Suppressor macrophage (primary cell): ENCODE measurements at regions not wholly inside any gene's neighbourhood (a gene's known extent, or its start where the extent isn't known, plus 50 kb on each side); places are given as distances from the start of the nearest gene placed in this dataset.

ENCODE experiments used
- DNase-seq, 4 experiments: peaks; one replicate each; pipeline ENCODE4 v3.0.0-alpha.2; 2020 to 2022

DNA sequence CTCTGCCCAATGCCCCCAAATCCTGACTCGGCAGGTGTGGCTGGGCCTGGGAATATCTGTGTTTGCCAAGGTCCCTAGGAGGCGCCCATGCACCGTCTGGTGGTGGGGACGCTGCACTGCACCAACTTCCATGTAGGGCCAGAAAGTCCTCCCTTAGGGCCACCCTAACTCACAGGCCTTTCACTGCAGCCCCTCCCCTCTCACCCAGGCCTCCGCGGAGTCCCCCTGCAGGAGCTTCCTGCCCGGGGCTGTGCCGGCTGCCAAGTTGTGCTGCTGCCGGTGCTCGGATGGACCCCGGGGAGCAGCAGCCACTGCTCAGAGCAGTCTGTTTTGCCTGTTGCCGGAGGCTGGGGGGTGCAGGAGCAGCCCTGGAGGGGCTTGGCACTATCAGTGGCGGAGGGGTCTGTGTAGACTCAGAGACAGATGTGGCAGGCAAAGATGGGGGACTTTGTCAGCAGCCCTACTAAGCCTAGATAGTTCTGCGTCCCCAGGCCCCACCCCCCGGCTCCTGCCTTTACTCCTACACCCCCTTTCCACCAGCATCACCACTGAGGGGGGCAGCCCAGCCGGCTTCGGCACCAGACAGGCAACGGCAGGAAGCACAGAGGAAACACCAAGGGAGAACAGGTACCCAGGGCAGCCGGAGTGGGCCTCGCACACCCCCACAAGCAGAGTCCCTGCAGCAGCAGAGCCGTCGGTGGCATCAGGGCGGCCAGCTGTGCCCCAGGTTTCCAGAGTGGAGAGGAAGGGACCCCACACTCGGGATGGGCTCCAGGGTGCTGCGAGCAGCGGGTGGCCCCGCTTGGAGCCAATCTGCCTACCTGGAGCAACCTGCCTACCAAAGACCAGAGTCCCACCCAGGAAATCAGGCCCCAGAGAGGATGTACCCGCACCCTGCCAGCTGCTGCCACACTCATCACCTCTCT lies 124.3 kb downstream of the TRIM29 start:
- DNase-seq, result peak; percentile 25 to 58 (median 41)

DNA sequence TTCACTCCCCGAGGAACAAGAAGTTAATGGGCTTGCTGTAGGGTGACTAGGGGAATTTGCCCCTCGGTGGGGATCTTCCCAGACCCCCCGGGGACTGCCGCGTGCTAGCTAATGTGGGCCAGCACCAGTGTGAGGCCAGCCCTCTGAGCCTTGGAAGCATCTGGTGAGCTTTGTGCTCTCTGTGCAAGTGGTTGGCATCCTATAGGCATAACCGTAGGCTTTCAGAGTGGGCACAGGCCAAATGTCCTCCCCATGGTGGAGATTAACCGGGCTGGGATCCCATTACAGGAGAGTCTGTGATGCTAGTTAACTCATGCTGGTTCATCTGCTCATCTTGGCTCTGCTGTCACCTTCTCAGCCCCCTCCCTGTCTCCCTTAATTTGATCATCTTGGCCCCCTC lies 125.7 kb downstream of the TRIM29 start:
- DNase-seq, result no peak

DNA sequence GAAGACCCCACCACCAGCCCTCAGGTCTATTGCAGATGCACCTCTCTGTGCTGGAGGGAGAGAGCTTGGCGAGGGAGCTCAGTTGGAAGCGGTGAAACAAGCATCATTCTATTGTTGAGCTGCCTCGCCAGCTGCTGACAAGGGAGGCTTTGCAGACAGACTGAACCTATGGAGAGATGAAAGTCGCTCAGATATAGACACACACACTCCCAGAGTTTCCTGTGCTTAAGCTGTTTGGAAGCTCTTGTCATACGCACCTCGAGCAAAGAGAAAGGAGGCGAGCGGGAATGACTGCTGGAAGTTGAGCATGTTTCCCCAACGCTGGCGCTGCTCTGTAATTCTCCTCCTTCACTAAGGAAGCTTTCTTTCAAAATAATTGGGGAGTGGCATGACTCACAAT lies 126.1 kb downstream of the TRIM29 start:
- DNase-seq, result no peak

DNA sequence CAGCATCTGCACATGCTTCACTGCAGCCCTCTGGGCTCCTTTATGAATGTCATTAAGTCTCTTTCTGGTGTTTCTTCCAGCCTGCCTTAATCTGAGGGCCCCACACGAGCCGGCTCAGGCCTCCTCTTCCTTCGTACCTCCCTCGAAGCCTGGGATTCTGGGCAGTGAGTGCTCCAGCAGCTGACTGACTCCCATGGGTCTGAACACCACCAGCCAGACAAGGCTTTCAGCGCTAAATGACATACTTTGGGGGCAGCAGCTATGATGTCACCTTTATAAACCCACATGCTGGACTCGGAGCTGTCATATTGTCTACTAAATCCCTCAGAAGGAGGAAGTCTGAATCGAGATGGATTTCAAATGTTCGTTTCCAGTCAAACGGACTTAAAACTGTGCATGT lies 127.1 kb downstream of the TRIM29 start:
- no peak for DNase-seq

DNA sequence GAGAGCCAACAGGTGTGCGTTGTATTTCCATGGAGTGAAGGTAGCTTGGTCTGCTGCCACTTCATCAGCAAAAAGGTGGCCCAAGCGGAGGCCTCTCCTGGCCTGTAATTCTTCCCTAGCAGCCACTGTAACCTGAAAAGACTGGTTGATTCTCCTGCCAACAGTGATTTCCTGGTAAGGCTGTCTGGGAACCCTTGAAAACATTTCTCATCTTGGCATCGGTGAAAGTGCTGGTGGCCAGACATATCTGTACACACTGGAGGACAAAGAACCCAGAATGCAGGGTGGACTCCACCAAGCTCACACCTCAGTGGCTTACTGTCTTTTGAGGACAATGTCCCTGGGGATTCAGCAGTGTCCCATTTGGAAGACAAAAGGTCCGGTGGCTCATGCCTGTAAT lies 128.0 kb downstream of the TRIM29 start:
- no peak for DNase-seq

DNA sequence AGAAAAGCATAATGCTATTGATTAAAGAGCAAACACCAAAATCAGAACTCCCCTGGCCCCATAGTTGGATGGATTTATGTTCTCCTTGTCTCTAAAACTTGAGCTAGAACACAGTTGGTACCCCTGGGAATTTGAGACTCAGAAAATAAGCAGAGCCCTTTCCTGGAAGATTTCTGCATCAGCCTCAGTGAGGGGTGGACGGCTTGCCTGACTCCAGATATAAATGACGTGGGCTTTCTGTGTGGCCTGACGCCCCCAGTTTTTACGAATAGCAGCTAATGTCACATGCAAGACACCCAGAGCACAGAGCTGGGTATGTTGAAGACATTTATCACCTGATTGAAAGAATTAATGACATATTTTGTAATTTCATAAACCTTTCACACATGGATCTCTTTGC lies 130.8 kb downstream of the TRIM29 start:
- no peak for DNase-seq

DNA sequence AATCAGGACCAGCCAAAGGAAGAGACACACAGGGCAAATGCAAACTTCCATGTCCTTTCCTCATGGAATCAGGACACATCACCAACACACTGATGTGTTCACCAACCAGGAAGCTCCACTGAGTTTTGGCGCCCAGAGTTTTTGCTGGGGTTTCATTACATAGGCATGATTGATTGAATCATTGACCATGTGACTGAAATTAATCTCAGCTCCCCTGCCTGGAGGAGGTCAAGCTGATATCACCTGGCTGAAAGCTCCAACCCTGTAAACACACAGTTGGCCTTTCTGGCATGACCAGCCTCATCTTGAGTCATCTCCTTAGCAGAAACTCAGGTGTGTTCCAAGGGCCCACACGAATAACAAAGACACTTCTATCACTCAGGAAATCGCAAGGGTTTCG lies 133.2 kb downstream of the TRIM29 start:
- no peak for DNase-seq

DNA sequence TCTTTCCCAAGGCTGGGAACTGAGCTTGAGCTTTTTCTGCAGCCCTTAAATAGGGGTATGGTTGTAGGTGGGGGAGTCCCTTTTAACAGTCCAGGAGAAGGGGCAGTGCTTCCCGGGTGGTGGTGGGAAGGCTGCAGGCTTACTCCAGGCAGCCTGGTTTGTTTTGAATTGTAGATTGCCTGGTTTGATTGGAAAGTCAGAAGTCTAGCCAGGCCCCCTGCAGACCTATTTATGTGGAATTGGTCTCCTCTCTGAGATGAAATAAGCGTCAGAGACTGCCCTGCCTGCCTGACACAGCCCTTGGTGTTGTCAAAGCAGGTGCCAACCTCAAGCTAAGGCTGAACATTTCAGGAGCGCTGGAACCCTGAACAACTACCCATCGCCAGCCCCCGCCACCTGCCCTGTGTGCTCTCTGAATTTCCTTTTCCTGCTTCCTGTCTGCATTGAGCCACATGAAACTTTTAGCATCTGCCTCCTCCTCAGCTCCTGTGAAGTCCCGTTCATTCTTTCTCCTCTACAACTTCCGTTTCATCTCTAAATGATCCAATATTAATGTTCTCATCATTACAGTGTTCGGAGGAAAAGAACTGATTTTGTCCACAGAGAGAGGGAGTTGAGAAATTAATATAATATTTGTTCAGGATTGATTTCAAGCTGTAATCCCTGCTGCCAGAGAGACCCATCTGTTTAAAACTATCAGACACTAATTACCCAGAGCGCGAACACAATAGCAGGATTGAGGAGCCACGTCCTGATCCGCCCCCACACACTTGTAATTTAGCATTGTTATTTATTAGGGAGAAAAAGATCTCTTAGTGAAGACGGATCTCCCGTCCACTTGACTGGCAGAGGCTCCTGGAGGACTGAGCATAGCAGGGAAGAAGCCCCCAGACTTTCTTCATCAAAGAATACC lies 136.5 kb downstream of the TRIM29 start:
- DNase-seq, result no peak

DNA sequence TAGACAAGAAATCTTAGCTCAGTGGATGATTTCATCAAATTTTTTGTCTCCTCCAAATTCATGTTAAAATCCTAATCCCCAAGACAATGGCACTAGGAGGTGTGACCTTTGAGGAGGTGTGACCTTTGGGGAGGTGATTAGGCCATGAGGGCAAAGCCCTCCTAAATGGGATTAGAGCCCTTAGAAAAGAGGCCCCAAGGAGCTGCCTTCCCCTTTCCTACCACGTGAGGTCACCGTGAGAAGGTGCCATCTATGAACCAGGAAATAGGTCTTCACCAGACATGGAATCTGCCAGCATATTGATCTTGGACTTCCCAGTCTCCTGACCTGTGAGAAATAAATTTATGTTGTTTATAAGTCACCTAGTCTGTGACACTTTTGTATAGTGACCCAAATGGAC lies 138.7 kb downstream of the TRIM29 start:
- DNase-seq, result peak in 1 of 4 experiments; percentile 2

DNA sequence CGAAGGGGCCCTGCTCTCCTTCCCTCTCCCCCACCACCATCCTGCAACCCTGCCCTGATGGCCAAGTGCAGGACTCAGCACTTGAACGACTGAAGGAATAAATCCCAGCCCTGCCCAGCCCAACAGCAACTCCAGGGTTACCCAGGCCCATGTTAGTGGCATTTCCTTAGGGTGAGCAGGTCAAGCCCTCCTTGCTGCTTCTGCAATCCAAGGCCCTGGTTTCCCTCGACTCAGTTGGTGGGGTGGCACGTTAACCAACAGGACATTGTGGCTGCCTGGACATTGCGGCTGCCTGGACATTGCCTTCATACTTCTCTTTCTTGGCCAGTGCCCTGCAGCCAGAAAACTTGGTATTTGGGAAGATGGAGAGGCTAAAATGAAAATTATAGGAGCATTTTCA lies 141.4 kb downstream of the TRIM29 start:
- DNase-seq, result no peak

DNA sequence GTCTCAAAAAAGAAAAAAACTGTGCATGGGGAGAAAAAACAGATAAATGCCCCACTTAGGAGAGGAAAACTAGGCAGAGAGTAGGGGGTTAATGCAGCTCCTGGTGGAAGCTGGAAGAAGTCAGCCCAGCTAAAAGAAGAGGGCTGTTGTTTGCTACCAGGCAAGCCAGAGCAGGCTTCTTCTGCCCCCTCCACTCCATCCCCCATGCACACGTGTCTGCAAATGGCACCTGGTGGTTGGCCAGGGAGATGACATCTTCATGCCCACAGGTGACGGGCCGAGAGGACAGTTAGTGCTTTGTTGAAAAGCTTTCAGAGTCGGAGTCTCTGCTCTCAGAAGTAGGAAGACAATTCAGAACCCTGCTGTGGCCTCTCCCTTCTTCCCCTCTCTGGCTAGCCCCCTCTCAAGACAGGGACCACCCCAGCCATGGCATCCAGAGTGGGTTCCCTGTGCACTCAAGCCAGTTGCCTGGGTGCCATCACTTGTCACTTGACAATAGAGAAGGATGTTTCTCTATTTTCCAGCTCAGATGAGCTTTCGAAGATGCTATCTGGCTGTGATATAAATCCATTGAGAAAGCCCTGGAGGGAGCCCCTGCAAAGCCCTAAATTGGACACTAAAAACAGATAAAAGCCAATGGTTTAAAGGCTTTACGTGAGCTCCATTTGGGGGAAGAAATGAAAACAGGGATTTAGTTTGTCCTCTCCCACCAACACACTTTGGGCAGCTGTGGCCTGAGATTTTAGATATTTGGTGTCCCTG lies 142.0 kb downstream of the TRIM29 start:
- DNase-seq, result no peak

DNA sequence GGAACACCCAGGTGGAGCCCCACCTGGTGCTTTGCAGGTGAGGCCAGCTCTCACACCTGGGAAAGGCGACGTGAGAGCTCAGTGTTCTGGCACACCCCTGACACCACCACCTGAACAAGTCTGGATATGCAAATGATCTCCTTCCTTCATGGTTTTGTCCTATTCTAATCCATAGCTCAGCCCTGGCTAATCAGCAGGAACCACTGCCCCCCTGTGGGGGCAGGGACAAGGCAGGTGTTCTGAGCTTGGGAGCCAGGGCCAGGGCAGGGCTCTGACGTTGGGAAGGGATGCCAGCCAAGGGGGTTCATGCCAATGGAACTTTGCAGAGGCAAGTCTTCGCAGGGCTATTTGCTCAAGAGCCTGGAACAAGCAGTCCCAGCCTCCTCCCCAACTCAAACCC lies 144.2 kb downstream of the TRIM29 start:
- DNase-seq, result no peak

DNA sequence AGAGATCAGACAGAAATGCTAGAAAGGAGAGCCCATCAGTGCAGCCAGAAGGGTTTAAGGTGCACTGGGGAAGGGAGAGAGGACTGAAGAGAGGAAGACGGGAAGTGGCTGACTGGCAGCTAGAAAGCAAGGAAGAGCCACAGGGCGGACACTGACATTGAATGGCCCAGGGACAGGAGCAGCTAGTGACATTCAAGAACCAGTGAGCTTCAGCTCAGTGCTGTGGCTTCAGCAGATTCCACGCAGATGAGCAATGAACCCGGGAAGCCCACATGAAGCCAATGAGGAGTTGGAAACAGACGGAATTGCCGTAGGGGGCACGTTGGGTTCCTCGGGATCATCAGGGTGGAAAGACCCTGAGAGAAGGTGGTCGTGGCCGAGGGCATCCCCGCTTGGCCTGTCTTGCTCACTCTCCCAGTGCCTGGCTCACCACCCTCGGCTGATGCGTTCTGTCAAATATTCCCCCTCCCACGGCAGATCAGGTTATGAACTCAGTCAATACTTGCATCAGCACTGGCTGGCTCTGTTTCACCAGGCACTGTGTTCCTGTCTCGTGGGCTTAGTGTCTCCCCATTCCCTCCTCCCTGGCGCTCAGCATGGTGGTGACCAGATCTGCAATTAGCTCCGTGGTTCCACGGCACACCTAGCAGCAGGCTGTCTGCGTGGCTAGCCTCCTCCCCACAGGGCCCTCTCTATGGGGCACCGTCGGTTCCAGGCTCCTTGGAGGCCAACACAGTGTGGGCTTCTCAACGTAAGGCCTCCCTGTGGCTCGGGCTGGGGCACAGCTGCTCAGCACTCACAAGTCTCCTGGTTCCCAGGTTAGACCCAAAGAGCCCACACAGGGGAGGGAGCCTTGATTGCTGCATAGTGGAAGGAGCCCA lies 145.5 kb downstream of the TRIM29 start:
- no peak for DNase-seq

DNA sequence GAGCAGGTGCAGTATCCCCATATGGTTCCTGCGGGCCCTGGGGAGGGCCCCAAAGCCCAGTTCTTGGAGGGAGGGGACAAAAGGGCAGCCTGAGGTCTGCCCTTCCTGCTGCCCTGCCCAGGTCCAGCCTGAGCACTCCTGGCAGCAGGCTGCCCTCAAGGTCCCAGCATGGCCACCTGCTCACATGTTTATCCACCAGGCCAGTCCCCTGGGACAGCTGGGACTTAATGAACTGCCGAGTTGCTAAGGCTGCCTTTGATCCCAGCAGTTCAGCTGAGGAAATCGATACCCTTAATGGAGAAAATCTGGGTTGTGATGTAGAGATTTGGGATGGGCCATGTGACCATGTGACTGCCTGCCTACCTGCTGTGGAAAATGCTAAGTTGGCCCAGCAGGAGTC lies 146.2 kb downstream of the TRIM29 start:
- DNase-seq, result no peak

DNA sequence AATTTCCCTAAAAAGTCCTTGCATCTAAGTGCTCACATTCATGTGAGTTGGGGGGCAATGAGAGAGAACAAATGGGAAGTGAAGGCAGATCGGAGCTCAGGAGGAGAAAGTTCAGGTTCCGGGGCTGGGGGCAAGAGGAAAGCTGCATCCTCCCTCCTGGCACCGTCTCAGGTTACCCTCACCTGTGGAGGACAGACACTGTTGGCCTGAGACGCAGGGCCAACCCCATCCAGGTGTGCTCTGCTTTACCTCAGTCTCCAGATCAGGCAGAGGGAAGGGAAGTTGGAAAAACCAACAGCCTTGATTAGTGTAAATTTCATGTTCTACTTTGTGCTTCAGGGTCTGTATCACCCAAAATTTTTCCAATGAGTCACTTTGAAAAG lies 146.9 kb downstream of the TRIM29 start:
- no peak for DNase-seq

DNA sequence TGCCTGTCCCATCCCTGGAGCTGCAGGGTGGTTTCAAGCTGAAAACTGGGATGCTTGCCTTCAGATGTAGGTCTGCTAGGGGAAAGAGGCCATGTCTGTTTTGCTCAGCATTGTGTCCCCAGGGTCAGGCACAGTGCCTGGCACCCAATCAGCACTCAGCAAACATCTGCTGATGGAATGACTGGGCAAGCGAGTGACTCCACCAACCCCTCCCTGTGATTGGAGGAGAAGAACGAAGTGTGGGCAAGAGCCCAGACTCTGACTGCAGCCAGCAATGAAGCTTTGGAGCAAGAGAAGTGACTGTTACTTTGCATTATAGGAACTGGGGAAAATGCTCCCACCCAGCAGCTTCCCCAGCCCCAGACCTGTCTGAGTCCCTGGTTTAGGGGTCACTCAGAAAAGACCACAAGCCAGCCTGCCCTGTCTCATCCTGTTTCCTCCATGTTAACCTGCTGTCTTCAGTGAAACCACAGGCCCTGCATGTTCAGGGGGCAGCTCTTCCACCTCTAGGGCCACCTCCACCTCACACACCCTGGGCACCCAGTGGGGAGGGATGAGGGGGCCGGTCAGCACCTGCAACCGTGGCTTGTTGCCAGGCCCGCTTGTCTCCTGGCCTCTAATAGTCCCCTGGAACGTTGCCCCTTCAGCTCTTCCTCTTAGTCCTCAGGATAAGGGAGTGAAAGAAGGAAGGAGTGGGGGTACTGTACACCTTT lies 147.4 kb downstream of the TRIM29 start:
- no peak for DNase-seq

DNA sequence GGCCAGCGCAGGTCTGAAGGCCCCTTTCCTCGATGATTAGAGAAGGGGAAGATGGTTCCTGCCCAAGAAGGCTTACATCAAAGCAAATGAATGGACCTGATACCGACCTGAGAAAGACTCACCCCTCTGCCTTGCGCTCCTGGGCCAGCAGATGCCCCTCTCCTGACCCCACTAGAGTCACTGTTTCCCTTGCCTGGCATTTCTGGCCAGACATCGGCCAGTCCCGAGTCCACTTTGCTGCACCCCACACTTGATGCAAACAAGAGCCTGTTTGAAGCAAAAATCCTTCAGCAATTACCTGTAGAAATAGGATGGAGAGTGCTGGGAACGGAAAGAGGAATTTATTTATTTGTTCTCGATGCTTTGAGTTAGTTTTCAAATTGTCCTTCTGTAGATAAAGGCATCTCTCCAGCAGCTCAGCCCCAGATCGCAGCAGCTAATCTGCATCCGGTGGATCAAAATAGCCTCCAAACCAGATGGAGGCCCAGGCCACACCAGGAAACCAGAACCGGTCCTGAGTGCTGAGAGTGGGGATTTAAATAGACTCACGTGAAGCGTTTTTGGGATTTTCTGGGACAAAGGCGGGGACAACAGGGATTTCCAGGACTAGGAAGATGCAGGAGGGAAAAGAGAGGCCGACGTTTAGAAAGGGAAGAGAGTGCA lies 148.6 kb downstream of the TRIM29 start:
- no peak for DNase-seq

DNA sequence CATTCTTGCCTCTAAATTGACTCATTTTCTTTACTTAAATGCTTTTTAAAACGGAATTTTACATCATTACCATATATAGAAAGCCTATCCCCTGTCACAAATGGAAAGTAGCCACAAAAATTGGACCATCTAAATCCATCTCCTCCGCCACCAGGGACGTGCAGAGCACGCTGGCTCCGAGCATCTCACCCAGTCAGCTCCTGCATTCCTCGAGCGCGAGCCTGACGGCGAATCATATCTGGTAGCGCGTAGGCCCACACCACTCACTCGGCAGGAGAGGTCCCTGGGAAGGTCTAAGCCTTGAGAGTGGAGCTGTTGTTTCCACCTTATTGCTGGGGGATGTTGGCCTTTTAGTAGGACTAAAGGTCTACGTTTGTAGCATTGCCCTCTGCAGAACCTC lies 152.4 kb downstream of the TRIM29 start:
- DNase-seq, result no peak

DNA sequence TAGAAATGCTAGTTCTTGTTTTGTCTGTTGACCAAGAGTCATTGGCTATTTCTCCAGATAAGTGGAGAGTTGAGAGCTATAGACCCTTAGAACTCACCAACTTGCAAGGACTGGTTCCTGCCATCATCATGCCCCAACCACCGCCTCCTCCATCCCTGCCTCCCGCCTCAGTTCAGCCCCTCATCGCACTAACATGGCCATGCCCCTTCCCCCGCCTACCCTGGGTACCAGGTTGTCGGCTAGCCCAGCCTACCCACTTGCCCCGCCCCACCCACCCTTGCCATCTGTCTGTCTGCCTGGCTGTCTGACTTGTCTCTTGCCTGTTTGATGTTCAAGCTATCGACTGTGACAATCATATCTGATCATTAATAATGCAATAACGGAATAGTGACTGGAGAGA lies 154.1 kb downstream of the TRIM29 start:
- no peak for DNase-seq

DNA sequence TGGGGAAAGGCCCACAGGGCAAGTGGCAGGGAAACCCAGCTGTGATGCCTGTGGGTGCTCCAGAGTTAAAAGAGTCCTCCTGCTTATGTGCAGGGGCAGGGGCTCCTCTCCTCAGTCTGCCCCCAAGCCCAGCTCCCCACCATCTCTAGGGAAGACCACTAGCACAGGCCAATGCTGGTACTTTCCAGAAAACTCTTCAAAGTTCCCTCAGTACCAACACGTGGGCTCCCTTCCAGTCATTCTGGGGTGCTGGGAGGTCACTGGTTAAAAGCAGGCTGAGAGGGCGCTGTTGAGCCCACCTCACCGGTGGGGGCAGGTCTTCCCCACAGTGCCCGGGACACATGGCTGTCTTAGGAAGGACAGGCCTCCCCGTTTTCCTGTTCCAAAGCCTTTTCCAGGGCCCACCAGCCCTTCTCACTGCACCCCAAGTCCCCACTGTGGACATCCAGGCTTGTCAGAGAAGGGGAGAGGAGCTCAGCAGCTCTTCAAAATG lies 154.6 kb downstream of the TRIM29 start:
- no peak for DNase-seq
